Stimulated activated CD8-positive, alpha-beta memory T cell treated with anti-CD3 and anti-CD28 coated beads, Interleukin-4, amount 100 ng/mL, for 1 hour (primary cell): ENCODE measurements at regions not wholly inside any gene's neighbourhood (a gene's known extent, or its start where the extent isn't known, plus 50 kb on each side); places are given as distances from the start of the nearest gene placed in this dataset.
"Not testable (repeated sequence)": the region's sequence is repeated elsewhere in the genome, so short reads cannot be mapped to it uniquely, and the experiment has no call there.

Experiments
- DNase-seq, 2 donors: peaks; one replicate each; pipeline ENCODE4 v3.0.0-alpha.2; 2020; ENCODE audit warnings: low read depth in 2 of 2, low spot score in 1 of 2

- no peak for DNase-seq
Observed at GRCh38 chr3:139113993-139114375, 69.3 kb upstream of the PRR23C start.

GRCh38 chr3:139116631-139117030 is 71.9 kb upstream of the PRR23C start:
- DNase-seq, result not testable (repeated sequence)

GRCh38 chr3:139117136-139117675 is 72.5 kb upstream of the PRR23C start:
- no peak for DNase-seq

GRCh38 chr3:139117883-139118760 is 73.4 kb upstream of the PRR23C start:
- no peak for DNase-seq

- DNase-seq, result no peak
Observed at GRCh38 chr3:139118835-139119234, 74.1 kb upstream of the PRR23C start.

- no peak for DNase-seq
Observed at GRCh38 chr3:139119331-139120025, 74.8 kb upstream of the PRR23C start.

GRCh38 chr3:139120086-139121056 is 75.7 kb upstream of the PRR23C start:
- DNase-seq, result no peak

- DNase-seq, result no peak
Observed at GRCh38 chr3:139121513-139122220, 77.0 kb upstream of the PRR23C start.

- DNase-seq, result no peak
Observed at GRCh38 chr3:139122221-139122581, 77.5 kb upstream of the PRR23C start.

- DNase-seq, result no peak
Observed at GRCh38 chr3:139122612-139123011, 77.9 kb upstream of the PRR23C start.

- no peak for DNase-seq
Observed at GRCh38 chr3:139123377-139124095, 78.8 kb upstream of the PRR23C start.

GRCh38 chr3:139124197-139124596 is 79.5 kb upstream of the PRR23C start:
- DNase-seq, result no peak

GRCh38 chr3:139127101-139127500 is 82.4 kb upstream of the PRR23C start:
- no peak for DNase-seq

GRCh38 chr3:139127629-139128028 is 82.9 kb upstream of the PRR23C start:
- not testable (repeated sequence) for DNase-seq

GRCh38 chr3:139128803-139129202 is 84.1 kb upstream of the PRR23C start:
- DNase-seq, result no peak

- DNase-seq, result no peak
Observed at GRCh38 chr3:139129892-139130291, 85.2 kb upstream of the PRR23C start.

- no peak for DNase-seq
Observed at GRCh38 chr3:139130390-139131140, 85.9 kb upstream of the PRR23C start.

GRCh38 chr3:139131951-139132350 is 87.3 kb upstream of the PRR23C start:
- no peak for DNase-seq

GRCh38 chr3:139132976-139133375 is 88.3 kb upstream of the PRR23C start:
- no peak for DNase-seq
